ENCODE measurements at regions not wholly inside any gene's neighbourhood (a gene's known extent, or its start where the extent isn't known, plus 50 kb on each side); places are given as distances from the start of the nearest gene placed in this dataset.

DNA sequence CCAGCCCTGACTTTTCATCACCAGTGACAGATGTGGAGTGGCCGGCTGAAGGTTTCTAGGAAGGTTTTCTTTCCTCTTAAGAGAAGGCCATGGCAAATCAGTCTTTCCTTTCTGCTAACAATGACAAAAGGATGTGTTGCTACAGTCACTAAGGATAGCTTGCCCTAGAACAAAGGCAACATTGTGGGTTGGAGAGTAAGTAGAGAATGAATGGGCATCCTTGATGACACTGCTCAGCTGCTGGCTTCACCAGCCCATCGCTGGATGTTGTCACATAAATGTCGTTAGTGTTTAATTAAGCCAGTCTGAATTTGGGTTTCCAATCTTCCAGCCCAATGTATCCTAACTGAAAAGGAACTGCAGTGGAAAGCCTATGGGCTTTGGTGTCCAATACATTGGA lies 168.4 kb downstream of the ZIC5 start:
- Mint-ChIP-seq H3K27me3 (ENCODE audit: low read depth) (peaks cover 9% of the 10 kb centered on the region), H3K4me1 (ENCODE audit: low read depth) (no peaks in the 10 kb centered on the region), H3K9me3 (ENCODE audit: low read depth) (no peaks in the 10 kb centered on the region), H3K4me3 (ENCODE audit: unreplicated experiment) (no peak overlapping the region), H3K27ac (ENCODE audit: unreplicated experiment) (no peak overlapping the region), H3K36me3 (ENCODE audit: low read depth) (no peaks in the 10 kb centered on the region)
- TF ChIP-seq, protein P1, sequence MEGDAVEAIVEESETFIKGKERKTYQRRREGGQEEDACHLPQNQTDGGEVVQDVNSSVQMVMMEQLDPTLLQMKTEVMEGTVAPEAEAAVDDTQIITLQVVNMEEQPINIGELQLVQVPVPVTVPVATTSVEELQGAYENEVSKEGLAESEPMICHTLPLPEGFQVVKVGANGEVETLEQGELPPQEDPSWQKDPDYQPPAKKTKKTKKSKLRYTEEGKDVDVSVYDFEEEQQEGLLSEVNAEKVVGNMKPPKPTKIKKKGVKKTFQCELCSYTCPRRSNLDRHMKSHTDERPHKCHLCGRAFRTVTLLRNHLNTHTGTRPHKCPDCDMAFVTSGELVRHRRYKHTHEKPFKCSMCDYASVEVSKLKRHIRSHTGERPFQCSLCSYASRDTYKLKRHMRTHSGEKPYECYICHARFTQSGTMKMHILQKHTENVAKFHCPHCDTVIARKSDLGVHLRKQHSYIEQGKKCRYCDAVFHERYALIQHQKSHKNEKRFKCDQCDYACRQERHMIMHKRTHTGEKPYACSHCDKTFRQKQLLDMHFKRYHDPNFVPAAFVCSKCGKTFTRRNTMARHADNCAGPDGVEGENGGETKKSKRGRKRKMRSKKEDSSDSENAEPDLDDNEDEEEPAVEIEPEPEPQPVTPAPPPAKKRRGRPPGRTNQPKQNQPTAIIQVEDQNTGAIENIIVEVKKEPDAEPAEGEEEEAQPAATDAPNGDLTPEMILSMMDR (IDR thresholded peaks at IDR 0.05) = no peak
- DNase-seq (ENCODE audit: low spot score) = no peak

- Mint-ChIP-seq H3K4me1 (ENCODE audit: low read depth) (no peaks in the 10 kb centered on the region), H3K9me3 (ENCODE audit: low read depth) (no peaks in the 10 kb centered on the region), H3K27me3 (ENCODE audit: low read depth) (peaks cover 9% of the 10 kb centered on the region), H3K36me3 (ENCODE audit: low read depth) (no peaks in the 10 kb centered on the region), H3K4me3 (ENCODE audit: unreplicated experiment) (no peak overlapping the region), H3K27ac (ENCODE audit: unreplicated experiment) (no peak overlapping the region)
- DNase-seq (ENCODE audit: low spot score) = no peak
- TF ChIP-seq, protein P1 (IDR thresholded peaks at IDR 0.05) = no peak
Observed at GRCh38 chr13:99802416-99802815, 169.2 kb downstream of the ZIC5 start.

GRCh38 chr13:99800951-99801350 lies 170.6 kb downstream of the ZIC5 start:
- DNase-seq (ENCODE audit: low spot score) = no peak
- Mint-ChIP-seq H3K27ac (ENCODE audit: unreplicated experiment) (no peak overlapping the region), H3K9me3 (ENCODE audit: low read depth) (no peaks in the 10 kb centered on the region), H3K4me1 (ENCODE audit: low read depth) (no peaks in the 10 kb centered on the region), H3K4me3 (ENCODE audit: unreplicated experiment) (no peak overlapping the region), H3K27me3 (ENCODE audit: low read depth) (peaks cover 9% of the 10 kb centered on the region), H3K36me3 (ENCODE audit: low read depth) (no peaks in the 10 kb centered on the region)
- TF ChIP-seq, protein P1 (IDR thresholded peaks at IDR 0.05) = no peak

- H3K27ac Mint-ChIP-seq (ENCODE audit: unreplicated experiment) = no peak overlapping the region
- TF ChIP-seq, protein P1 (IDR thresholded peaks at IDR 0.05) = no peak
- no peaks in the 10 kb centered on the region for H3K36me3 Mint-ChIP-seq (ENCODE audit: low read depth)
- no peak for DNase-seq (ENCODE audit: low spot score)
- peaks cover 9% of the 10 kb centered on the region for H3K27me3 Mint-ChIP-seq (ENCODE audit: low read depth)
- H3K4me3 Mint-ChIP-seq (ENCODE audit: unreplicated experiment) = no peak overlapping the region
- H3K4me1 Mint-ChIP-seq (ENCODE audit: low read depth) = no peaks in the 10 kb centered on the region
- no peaks in the 10 kb centered on the region for H3K9me3 Mint-ChIP-seq (ENCODE audit: low read depth)
Observed at GRCh38 chr13:99800011-99800410, 171.6 kb downstream of the ZIC5 start.

DNA sequence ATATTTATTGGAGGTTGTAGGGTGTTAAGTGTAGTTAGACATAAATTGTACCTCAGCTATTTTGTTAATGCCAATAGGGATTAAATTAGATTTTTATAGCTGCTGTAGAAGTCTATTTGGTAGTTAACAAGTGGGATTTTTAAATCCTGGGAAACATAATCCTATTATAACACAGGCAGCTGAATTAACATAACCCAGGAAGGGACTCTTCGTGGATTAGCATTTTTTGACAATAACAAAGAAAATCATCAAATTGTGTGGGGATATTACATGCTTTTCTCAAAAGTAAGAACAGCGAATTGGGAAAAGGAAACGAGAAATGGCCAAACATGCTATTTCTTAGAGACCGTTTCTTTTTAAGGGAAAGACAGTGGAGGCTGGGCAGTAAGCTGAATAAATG lies 172.8 kb downstream of the ZIC5 start:
- no peaks in the 10 kb centered on the region for H3K36me3 Mint-ChIP-seq (ENCODE audit: low read depth)
- no peak for DNase-seq (ENCODE audit: low spot score)
- no peak overlapping the region for H3K27ac Mint-ChIP-seq (ENCODE audit: unreplicated experiment)
- no peak overlapping the region for H3K4me3 Mint-ChIP-seq (ENCODE audit: unreplicated experiment)
- TF ChIP-seq, protein P1 (IDR thresholded peaks at IDR 0.05) = no peak
- peaks cover 3% of the 10 kb centered on the region for H3K27me3 Mint-ChIP-seq (ENCODE audit: low read depth)
- H3K4me1 Mint-ChIP-seq (ENCODE audit: low read depth) = no peaks in the 10 kb centered on the region
- no peaks in the 10 kb centered on the region for H3K9me3 Mint-ChIP-seq (ENCODE audit: low read depth)
